Fibroblast of mammary gland (primary cell): ENCODE measurements at regions not wholly inside any gene's neighbourhood (a gene's known extent, or its start where the extent isn't known, plus 50 kb on each side); places are given as distances from the start of the nearest gene placed in this dataset.

Experiments
- DNase-seq: peaks from one replicate; pipeline ENCODE4 v3.0.0-alpha.2; 2010; ENCODE audit warnings: low read depth
- H3K4me3 ChIP-seq: 2 replicates; pipeline ENCODE4 v1.5.1; 2011; ENCODE audit warnings: low read depth, mild to moderate bottlenecking, low read length, moderate library complexity; ENCODE audit not compliant: control insufficient read depth
- CTCF ChIP-seq: conservative IDR thresholded peaks from 2 replicates; pipeline ENCODE4 v1.5.1; 2011; ENCODE audit warnings: low read depth, low read length, inconsistent platforms; ENCODE audit not compliant: control insufficient read depth, insufficient read depth

- DNase-seq = no peak
- TF ChIP-seq CTCF = no peak
- no peak overlapping the region for H3K4me3 ChIP-seq
These were observed 1239.7 kb upstream of the ALCAM start for GRCh38 chr3:104126864-104127553.

- TF ChIP-seq CTCF = no peak
- DNase-seq = no peak
These were observed 1238.9 kb upstream of the ALCAM start for GRCh38 chr3:104127830-104128229.

GRCh38 chr3:104132566-104133403 lies 1233.9 kb upstream of the ALCAM start:
- no peak for TF ChIP-seq CTCF
- no peak for DNase-seq

More at GRCh38 chr3:104127830-104128229, 1238.9 kb upstream of the ALCAM start:
- H3K4me3 ChIP-seq = no peak overlapping the region

GRCh38 chr3:104133630-104134029 lies 1233.1 kb upstream of the ALCAM start:
- H3K4me3 ChIP-seq = no peak overlapping the region
- DNase-seq = no peak
- TF ChIP-seq CTCF = no peak

More at GRCh38 chr3:104132566-104133403, 1233.9 kb upstream of the ALCAM start:
- no peak overlapping the region for H3K4me3 ChIP-seq

- TF ChIP-seq CTCF = no peak
- no peak overlapping the region for H3K4me3 ChIP-seq
- DNase-seq = no peak
These were observed 1229.6 kb upstream of the ALCAM start for GRCh38 chr3:104137116-104137515.

GRCh38 chr3:104145164-104145563 lies 1221.5 kb upstream of the ALCAM start:
- no peak for DNase-seq
- TF ChIP-seq CTCF = no peak
- H3K4me3 ChIP-seq = no peak overlapping the region
